Endothelial cell of umbilical vein (primary cell): ENCODE measurements at regions not wholly inside any gene's neighbourhood (a gene's known extent, or its start where the extent isn't known, plus 50 kb on each side); places are given as distances from the start of the nearest gene placed in this dataset.

Experiments
- BruUV-seq: library from RNA; stranded (reverse); fragments of 400-500 nt; replicated peaks from 2 replicates; lab custom pipeline; 2021; lab: Mats Ljungman, UMichigan
- CTCF ChIA-PET: fragments of 300-600, 350-600 bp; sonication (Branson Sonifier 250); formaldehyde crosslinking; loops from one replicate; lab custom pipeline; 2021; ENCODE audit warnings: antibody characterized with exemption, inconsistent platforms; lab: Charles Lee
- POLR2A ChIA-PET: fragments of 300-600, 350-600 bp; sonication (Branson Sonifier 250); formaldehyde crosslinking; loops from one replicate; lab custom pipeline; 2021; ENCODE audit warnings: antibody characterized with exemption, inconsistent platforms; lab: Charles Lee
- DNase-seq: peaks from one replicate; pipeline ENCODE4 v3.0.0-alpha.2; 2011; ENCODE audit warnings: low read depth, low spot score
- FAIRE-seq: peaks from 2 replicates; lab custom pipeline; 2011; peaks lifted over from hg19 to GRCh38; lab: Jason Lieb, UNC
- H2AFZ ChIP-seq: 2 replicates; pipeline ENCODE4 v1.6.0; 2012; ENCODE audit warnings: low read depth, low read length, control low read depth, inconsistent platforms
- H3K27ac ChIP-seq: 2 replicates; pipeline ENCODE4 v1.5.1; 2011; ENCODE audit warnings: low read depth, mild to moderate bottlenecking, control low read depth, low read length, moderate library complexity; ENCODE audit not compliant: insufficient read depth
- H3K27me3 ChIP-seq, 2 experiments: 2 replicates each; pipeline versions ENCODE4 v1.6.0 to v1.6.1; 2011; ENCODE audit warnings: low read length in 2 of 2, mixed read lengths in 1 of 2; ENCODE audit not compliant: control insufficient read depth in 2 of 2, insufficient read depth in 2 of 2
- H3K36me3 ChIP-seq, 2 experiments: 2 replicates in 1 of 2; 3 replicates in 1 of 2; pipeline ENCODE4 v1.5.1; 2011; ENCODE audit warnings: low read length in 2 of 2, mild to moderate bottlenecking in 1 of 2, moderate library complexity in 1 of 2; ENCODE audit not compliant: control insufficient read depth in 2 of 2, insufficient read depth in 2 of 2; ENCODE audit errors: extremely low read depth in 1 of 2
- H3K4me1 ChIP-seq: 3 replicates; pipeline ENCODE4 v1.5.1; 2011; ENCODE audit warnings: mild to moderate bottlenecking, low read length; ENCODE audit not compliant: control insufficient read depth, insufficient read depth; ENCODE audit errors: extremely low read depth
- H3K4me2 ChIP-seq: 2 replicates; pipeline ENCODE4 v1.6.1; 2011; ENCODE audit warnings: low read length, control low read depth, mixed read lengths; ENCODE audit not compliant: insufficient read depth
- H3K4me3 ChIP-seq, 3 experiments: fragments of 200-600 bp in 1 of 3; sonication (generic), shearing (Covaris generic) in 1 of 3; replicated peaks in 1 of 3; 2 replicates each; pipeline ENCODE4 v1.5.1; 2011 to 2016; ENCODE audit warnings: control low read depth in 3 of 3, low read length in 3 of 3, mild to moderate bottlenecking in 2 of 3, inconsistent platforms in 1 of 3, low read depth in 1 of 3, moderate library complexity in 1 of 3; ENCODE audit not compliant: insufficient read depth in 1 of 3
- H3K79me2 ChIP-seq: 2 replicates; pipeline ENCODE4 v1.6.0; 2012; ENCODE audit warnings: low read length, inconsistent platforms; ENCODE audit not compliant: control insufficient read depth, insufficient read depth
- H3K9ac ChIP-seq: replicated peaks from 2 replicates; pipeline ENCODE3; 2011; ENCODE audit warnings: low read length, control low read depth; ENCODE audit not compliant: insufficient read depth; ENCODE audit errors: extremely low read depth
- H3K9me1 ChIP-seq: replicated peaks from 3 replicates; pipeline ENCODE4 v1.6.0; 2011; ENCODE audit warnings: mild to moderate bottlenecking, low read length; ENCODE audit not compliant: control insufficient read depth, insufficient read depth; ENCODE audit errors: extremely low read depth
- H3K9me3 ChIP-seq: replicated peaks from 2 replicates; pipeline ENCODE4 v1.5.1; 2012; ENCODE audit warnings: low read length, inconsistent platforms; ENCODE audit not compliant: control insufficient read depth, insufficient read depth
- H4K20me1 ChIP-seq: replicated peaks from 2 replicates; pipeline ENCODE3; 2011; ENCODE audit warnings: mild to moderate bottlenecking, low read length; ENCODE audit not compliant: control insufficient read depth, insufficient read depth; ENCODE audit errors: extremely low read depth
- CTCF ChIP-seq, 2 donors: IDR thresholded peaks; 1 replicate in 1 of 2; 2 replicates in 1 of 2; pipeline ENCODE4 v1.5.1; 2011; ENCODE audit warnings: low read length in 2 of 2, mild to moderate bottlenecking in 2 of 2, moderate library complexity in 2 of 2, control low read depth in 1 of 2, inconsistent platforms in 1 of 2, low read depth in 1 of 2; ENCODE audit not compliant: insufficient read depth in 1 of 2; ENCODE audit errors: extremely low read depth in 1 of 2
- EZH2 ChIP-seq: IDR thresholded peaks from 2 replicates; pipeline ENCODE4 v1.6.1; 2012; ENCODE audit warnings: borderline replicate concordance, low read depth, mild to moderate bottlenecking, moderate library complexity, low read length, inconsistent platforms; ENCODE audit not compliant: severe bottlenecking
- FOS ChIP-seq: IDR thresholded peaks from 2 replicates; pipeline ENCODE4 v1.6.1; 2011; ENCODE audit warnings: mild to moderate bottlenecking, low read length, moderate library complexity, borderline replicate concordance; ENCODE audit not compliant: insufficient read depth
- GATA2 ChIP-seq: IDR thresholded peaks from 2 replicates; pipeline ENCODE4 v1.7.0; 2011; ENCODE audit warnings: low read depth, mild to moderate bottlenecking, moderate library complexity, mixed read lengths, low read length; ENCODE audit not compliant: insufficient read length, insufficient read depth
- JUN ChIP-seq: IDR thresholded peaks from 2 replicates; pipeline ENCODE4 v1.6.1; 2011; ENCODE audit warnings: borderline replicate concordance, low read depth; ENCODE audit not compliant: insufficient read length, insufficient read depth
- MAX ChIP-seq: IDR thresholded peaks from 2 replicates; pipeline ENCODE4 v1.6.1; 2011; ENCODE audit not compliant: insufficient read depth, insufficient read length
- MYC ChIP-seq: IDR thresholded peaks from one replicate; pipeline ENCODE4 v1.6.1; 2011; ENCODE audit warnings: mild to moderate bottlenecking, low read depth, low read length
- POLR2A ChIP-seq: IDR thresholded peaks from 2 replicates; pipeline ENCODE4 v1.6.1; 2012; ENCODE audit warnings: low read depth, mild to moderate bottlenecking, control low read depth, low read length
- POLR2AphosphoS5 ChIP-seq: IDR thresholded peaks from 2 replicates; pipeline ENCODE4 v1.6.1; 2012; ENCODE audit warnings: low read depth, mild to moderate bottlenecking, control low read depth, low read length, moderate library complexity; ENCODE audit not compliant: insufficient read depth
- dilution Hi-C: fragments of 300-500 bp; cut with MboI; formaldehyde crosslinking; loops from one replicate; pipeline ENCODE4 v1.15.0; 2019; ENCODE audit warnings: low sequenced_read_pairs; ENCODE audit not compliant: extremely low pct_ligation_motif_present
- intact Hi-C: fragments of 100-400 bp; cut with micrococcal nuclease; formaldehyde crosslinking; loops from one replicate; pipeline ENCODE4 v1.10.0; 2022

GRCh38 chr12:111028830-111029229 is 108.5 kb upstream of the MYL2 start:
- Histone ChIP-seq H2AFZ (no peak overlapping the region), H3K9me3 (no peaks in the 10 kb centered on the region), H3K9ac (no peak overlapping the region), H3K4me3 (no peak overlapping the region), H3K79me2 (no peaks in the 10 kb centered on the region), H4K20me1 (no peaks in the 10 kb centered on the region), H3K27ac (no peak overlapping the region), H3K4me1 (no peaks in the 10 kb centered on the region), H3K36me3 (no peaks in the 10 kb centered on the region), H3K4me2 (no peak overlapping the region), H3K9me1 (no peaks in the 10 kb centered on the region), H3K27me3 (peaks cover 34 to 43% of the 10 kb centered on the region in 2 experiments)
- BruUV-seq: no TSS peak
- POLR2A ChIA-PET: no interaction called here
- TF ChIP-seq POLR2A (no peak), MAX (no peak), GATA2 (no peak), MYC (no peak), FOS (no peak), JUN (no peak), POLR2AphosphoS5 (no peak), EZH2 (no peak), CTCF (IDR thresholded peaks at IDR 0.05; ENCODE audit: extremely low read depth in 1 of 2, insufficient read depth in 1 of 2, low read depth in 1 of 2, low read length in 2 of 2) (no peak)
- intact Hi-C loops: no loop called here
- no peak for DNase-seq
- FAIRE-seq: no peak
- CTCF ChIA-PET: interaction anchor here (2.4 kb wide), 1 partner anchor 270 kb away, joined by 8 read pairs; no protein-coding TSS in a partner anchor
- dilution Hi-C loops: no loop called here
